ENCODE measurements at regions not wholly inside any gene's neighbourhood (a gene's known extent, or its start where the extent isn't known, plus 50 kb on each side); places are given as distances from the start of the nearest gene placed in this dataset.

DNA sequence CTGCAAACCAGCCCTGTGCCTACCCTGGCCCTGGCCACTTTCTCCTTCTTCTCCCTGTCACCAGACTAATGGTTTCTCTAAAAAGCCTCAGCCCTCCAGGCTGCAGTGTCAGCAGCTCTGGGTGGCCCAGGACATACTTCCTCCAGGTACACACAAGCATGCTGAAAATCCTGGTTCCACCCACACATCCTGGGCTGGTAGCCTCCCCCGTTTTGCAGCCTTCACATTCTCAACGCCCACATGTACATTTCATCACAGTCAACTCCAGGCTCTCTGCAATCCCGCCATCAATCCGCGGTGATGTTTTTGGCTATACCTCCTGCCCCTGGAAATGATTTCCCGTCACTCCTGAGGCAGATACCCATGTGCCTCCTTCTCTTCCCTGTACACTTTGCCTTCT, 59.4 kb downstream of the MAGEF1 start:
- CTCF ChIA-PET: no interaction called here
- TF ChIP-seq, protein P1, sequence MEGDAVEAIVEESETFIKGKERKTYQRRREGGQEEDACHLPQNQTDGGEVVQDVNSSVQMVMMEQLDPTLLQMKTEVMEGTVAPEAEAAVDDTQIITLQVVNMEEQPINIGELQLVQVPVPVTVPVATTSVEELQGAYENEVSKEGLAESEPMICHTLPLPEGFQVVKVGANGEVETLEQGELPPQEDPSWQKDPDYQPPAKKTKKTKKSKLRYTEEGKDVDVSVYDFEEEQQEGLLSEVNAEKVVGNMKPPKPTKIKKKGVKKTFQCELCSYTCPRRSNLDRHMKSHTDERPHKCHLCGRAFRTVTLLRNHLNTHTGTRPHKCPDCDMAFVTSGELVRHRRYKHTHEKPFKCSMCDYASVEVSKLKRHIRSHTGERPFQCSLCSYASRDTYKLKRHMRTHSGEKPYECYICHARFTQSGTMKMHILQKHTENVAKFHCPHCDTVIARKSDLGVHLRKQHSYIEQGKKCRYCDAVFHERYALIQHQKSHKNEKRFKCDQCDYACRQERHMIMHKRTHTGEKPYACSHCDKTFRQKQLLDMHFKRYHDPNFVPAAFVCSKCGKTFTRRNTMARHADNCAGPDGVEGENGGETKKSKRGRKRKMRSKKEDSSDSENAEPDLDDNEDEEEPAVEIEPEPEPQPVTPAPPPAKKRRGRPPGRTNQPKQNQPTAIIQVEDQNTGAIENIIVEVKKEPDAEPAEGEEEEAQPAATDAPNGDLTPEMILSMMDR (conservative IDR thresholded peaks at IDR 0.05; ENCODE audit: low read depth): no peak
- POLR2A ChIA-PET (ENCODE audit: low non-redundant PET): no interaction called here
- DNase-seq (ENCODE audit: low spot score): peak; percentile 50
- peak overlapping the region; percentile 93 for H3K27ac ChIP-seq

DNA sequence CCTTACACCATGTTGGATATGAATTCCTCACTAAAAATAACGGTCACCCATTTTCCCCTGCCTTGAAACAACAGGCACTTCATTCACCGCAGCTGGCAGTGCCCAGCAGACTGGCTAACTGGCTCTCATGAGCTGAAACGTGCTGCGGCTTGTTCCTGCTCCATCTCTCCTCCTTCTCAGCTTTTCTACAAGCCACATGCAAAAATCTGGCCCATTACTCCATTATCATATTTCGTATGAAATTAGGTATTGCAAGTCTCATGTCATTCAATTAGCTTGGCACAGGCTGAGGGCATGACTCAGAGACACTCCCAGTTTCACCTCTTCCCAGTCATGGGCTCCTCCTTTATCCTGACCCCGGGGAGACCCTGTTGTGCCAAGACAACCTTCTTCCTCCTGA, 60.0 kb downstream of the MAGEF1 start:
- POLR2A ChIA-PET (ENCODE audit: low non-redundant PET): no interaction called here
- CTCF ChIA-PET: interaction anchor here (0.7 kb wide), 1 partner anchor 184 kb away, joined by 4 read pairs; no protein-coding TSS in a partner anchor
- peak; percentile 90 for DNase-seq (ENCODE audit: low spot score)
- peak overlapping the region; percentile 93 for H3K27ac ChIP-seq
- TF ChIP-seq, protein P1 (conservative IDR thresholded peaks at IDR 0.05; ENCODE audit: low read depth): no peak

GRCh38 chr3:184648636-184649035, 63.2 kb downstream of the MAGEF1 start:
- no peak overlapping the region for H3K27ac ChIP-seq
- ChIA-PET POLR2A (ENCODE audit: low non-redundant PET) (no interaction called here), CTCF (no interaction called here)
- no peak for DNase-seq (ENCODE audit: low spot score)
- TF ChIP-seq, protein P1 (conservative IDR thresholded peaks at IDR 0.05; ENCODE audit: low read depth): no peak

DNA sequence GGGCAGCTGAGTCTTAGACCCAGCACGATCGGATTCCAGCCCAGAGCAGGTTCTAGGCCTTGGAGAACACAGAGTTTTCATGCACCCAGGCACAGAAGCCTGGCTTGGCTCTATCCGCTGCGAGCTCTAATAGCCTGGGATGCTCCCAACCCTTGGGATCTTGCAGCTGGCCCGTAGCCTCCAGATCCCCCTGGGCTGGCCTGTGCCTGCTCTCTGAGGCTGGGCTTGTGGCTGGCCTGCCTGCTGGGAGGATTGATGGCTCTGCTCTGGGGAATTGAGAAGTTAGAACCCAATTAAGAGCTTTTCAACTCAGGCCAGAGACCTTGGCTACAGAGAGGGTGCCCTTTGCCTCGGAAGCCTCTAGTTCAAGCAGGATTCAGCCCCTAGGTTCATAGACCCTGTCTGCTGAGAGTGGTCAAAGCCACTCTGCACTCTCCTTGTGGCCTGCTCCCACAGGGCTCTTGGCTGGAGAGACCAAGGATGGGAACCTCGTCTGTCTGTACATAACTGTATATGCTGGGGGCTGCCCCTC, 64.4 kb downstream of the MAGEF1 start:
- CTCF ChIA-PET: no interaction called here
- TF ChIP-seq, protein P1 (conservative IDR thresholded peaks at IDR 0.05; ENCODE audit: low read depth): no peak
- DNase-seq (ENCODE audit: low spot score): no peak
- no peak overlapping the region for H3K27ac ChIP-seq
- POLR2A ChIA-PET (ENCODE audit: low non-redundant PET): no interaction called here

- DNase-seq (ENCODE audit: low spot score): no peak
- ChIA-PET POLR2A (ENCODE audit: low non-redundant PET) (no interaction called here), CTCF (no interaction called here)
- H3K27ac ChIP-seq: peak overlapping the region; percentile 72
- TF ChIP-seq, protein P1 (conservative IDR thresholded peaks at IDR 0.05; ENCODE audit: low read depth): no peak
Measured at GRCh38 chr3:184645336-184645735, 66.5 kb downstream of the MAGEF1 start.

DNA sequence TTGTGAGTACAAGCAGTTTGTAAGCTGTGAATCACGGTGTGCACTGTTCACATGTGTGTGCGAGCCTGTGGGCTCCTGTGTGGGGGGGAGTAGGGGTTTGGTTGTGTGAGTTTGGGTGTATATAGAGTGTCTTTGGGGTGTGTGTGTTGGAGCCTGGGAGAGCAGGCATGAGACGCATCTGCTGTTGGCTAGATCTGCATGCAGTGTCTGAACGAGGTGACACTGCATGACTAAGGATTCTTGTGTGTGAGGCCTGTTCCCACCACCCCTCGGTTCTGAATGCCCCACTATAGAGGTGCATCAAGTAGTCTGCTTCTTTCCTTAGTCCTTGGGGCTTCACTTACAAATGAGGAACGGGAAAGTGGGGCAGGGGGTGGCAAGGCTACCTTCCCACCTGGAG, 68.4 kb downstream of the MAGEF1 start:
- DNase-seq (ENCODE audit: low spot score): no peak
- TF ChIP-seq, protein P1 (conservative IDR thresholded peaks at IDR 0.05; ENCODE audit: low read depth): no peak
- ChIA-PET POLR2A (ENCODE audit: low non-redundant PET) (no interaction called here), CTCF (no interaction called here)
- no peak overlapping the region for H3K27ac ChIP-seq

Data from RWPE1 (cell line).